Breast epithelium (tissue), 3 donors: ENCODE measurements at regions not wholly inside any gene's neighbourhood (a gene's known extent, or its start where the extent isn't known, plus 50 kb on each side); places are given as distances from the start of the nearest gene placed in this dataset.

Experiments used
- POLR2A ChIP-seq: fragments of 450-650 bp; IDR thresholded peaks from one replicate; pipeline ENCODE4 v1.6.1; 2016; ENCODE audit warnings: antibody characterized with exemption, mild to moderate bottlenecking, moderate library complexity
- POLR2AphosphoS5 ChIP-seq, 3 donors: sonication (generic); formaldehyde crosslinking; IDR thresholded peaks; one replicate each; pipeline ENCODE4 v1.6.1; 2017; ENCODE audit warnings: antibody characterized with exemption in 3 of 3
- TF ChIP-seq, protein P1 (sequence below), 3 donors: fragments of 450-650 bp; IDR thresholded peaks; one replicate each; pipeline ENCODE4 v1.5.1; 2016 to 2017; ENCODE audit warnings: antibody characterized with exemption in 3 of 3, mild to moderate bottlenecking in 3 of 3, moderate library complexity in 3 of 3

DNA sequence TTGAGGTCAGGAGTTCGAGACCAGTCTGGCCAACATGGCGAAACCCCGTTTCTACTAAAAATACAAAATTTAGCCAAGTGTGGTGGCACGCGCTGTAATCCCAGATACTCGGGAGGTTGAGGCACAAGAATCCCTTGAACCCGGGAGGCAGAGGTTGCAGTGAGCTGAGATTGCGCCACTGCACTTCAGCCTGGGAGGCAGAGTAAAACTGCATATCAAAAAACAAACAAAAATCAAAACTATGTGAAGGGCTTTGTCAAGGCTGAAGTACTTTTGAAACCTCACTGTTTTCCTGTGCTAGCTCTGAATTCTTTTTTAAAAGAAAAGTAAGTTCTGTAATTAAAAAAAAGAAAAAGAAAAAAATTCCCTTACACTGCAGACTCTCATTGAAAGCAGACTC lies 65.1 kb upstream of the KLF4 start:
- TF ChIP-seq, protein P1, sequence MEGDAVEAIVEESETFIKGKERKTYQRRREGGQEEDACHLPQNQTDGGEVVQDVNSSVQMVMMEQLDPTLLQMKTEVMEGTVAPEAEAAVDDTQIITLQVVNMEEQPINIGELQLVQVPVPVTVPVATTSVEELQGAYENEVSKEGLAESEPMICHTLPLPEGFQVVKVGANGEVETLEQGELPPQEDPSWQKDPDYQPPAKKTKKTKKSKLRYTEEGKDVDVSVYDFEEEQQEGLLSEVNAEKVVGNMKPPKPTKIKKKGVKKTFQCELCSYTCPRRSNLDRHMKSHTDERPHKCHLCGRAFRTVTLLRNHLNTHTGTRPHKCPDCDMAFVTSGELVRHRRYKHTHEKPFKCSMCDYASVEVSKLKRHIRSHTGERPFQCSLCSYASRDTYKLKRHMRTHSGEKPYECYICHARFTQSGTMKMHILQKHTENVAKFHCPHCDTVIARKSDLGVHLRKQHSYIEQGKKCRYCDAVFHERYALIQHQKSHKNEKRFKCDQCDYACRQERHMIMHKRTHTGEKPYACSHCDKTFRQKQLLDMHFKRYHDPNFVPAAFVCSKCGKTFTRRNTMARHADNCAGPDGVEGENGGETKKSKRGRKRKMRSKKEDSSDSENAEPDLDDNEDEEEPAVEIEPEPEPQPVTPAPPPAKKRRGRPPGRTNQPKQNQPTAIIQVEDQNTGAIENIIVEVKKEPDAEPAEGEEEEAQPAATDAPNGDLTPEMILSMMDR (IDR thresholded peaks at IDR 0.05): no peak
- TF ChIP-seq POLR2A (no peak), POLR2AphosphoS5 (IDR thresholded peaks at IDR 0.05) (no peak)
